BE2C (cell line): ENCODE measurements at regions not wholly inside any gene's neighbourhood (a gene's known extent, or its start where the extent isn't known, plus 50 kb on each side); places are given as distances from the start of the nearest gene placed in this dataset.

Experiments used
- DNase-seq: peaks from one replicate; pipeline ENCODE4 v3.0.0-alpha.2; 2020
- H3K27me3 ChIP-seq: fragments of 250-450 bp; sonication (Bioruptor Pico); 2 replicates; pipeline ENCODE4 v1.5.1; 2020; ENCODE audit warnings: mild to moderate bottlenecking
- H3K36me3 ChIP-seq: fragments of 250-450 bp; sonication (Bioruptor Pico); 2 replicates; pipeline ENCODE4 v1.5.1; 2020; ENCODE audit warnings: mild to moderate bottlenecking
- H3K4me1 ChIP-seq: fragments of 250-450 bp; sonication (Bioruptor Pico); 2 replicates; pipeline ENCODE4 v1.5.1; 2020
- H3K4me3 ChIP-seq: 2 replicates; pipeline ENCODE4 v1.5.1; 2011; ENCODE audit warnings: low read depth, low read length
- H3K9me3 ChIP-seq: fragments of 250-450 bp; sonication (Bioruptor Pico); 2 replicates; pipeline ENCODE4 v1.5.1; 2020
- CTCF ChIP-seq: IDR thresholded peaks from 2 replicates; pipeline ENCODE4 v1.5.1; 2012; ENCODE audit warnings: mild to moderate bottlenecking, low read depth, low read length

- Histone ChIP-seq H3K36me3 (no peaks in the 10 kb centered on the region), H3K9me3 (no peaks in the 10 kb centered on the region), H3K27me3 (no peaks in the 10 kb centered on the region), H3K4me1 (peaks cover 39% of the 10 kb centered on the region), H3K4me3 (no peak overlapping the region)
- DNase-seq = no peak
- TF ChIP-seq CTCF = no peak
These were observed 213.0 kb downstream of the TRIB2 start for GRCh38 chr2:12929758-12930157.

GRCh38 chr2:12930391-12930790 lies 213.7 kb downstream of the TRIB2 start:
- TF ChIP-seq CTCF = no peak
- no peak overlapping the region for H3K4me3 ChIP-seq
- H3K36me3 ChIP-seq = no peaks in the 10 kb centered on the region
- H3K9me3 ChIP-seq = no peaks in the 10 kb centered on the region
- peaks cover 39% of the 10 kb centered on the region for H3K4me1 ChIP-seq
- DNase-seq = no peak
- no peaks in the 10 kb centered on the region for H3K27me3 ChIP-seq

- Histone ChIP-seq H3K4me3 (no peak overlapping the region), H3K36me3 (no peaks in the 10 kb centered on the region), H3K27me3 (no peaks in the 10 kb centered on the region), H3K4me1 (peaks cover 39% of the 10 kb centered on the region), H3K9me3 (no peaks in the 10 kb centered on the region)
- peak; percentile 96 for TF ChIP-seq CTCF
- peak; percentile 34 for DNase-seq
These were observed 214.6 kb downstream of the TRIB2 start for GRCh38 chr2:12931186-12931844.

GRCh38 chr2:12932192-12932591 lies 215.5 kb downstream of the TRIB2 start:
- TF ChIP-seq CTCF = no peak
- H3K36me3 ChIP-seq = no peaks in the 10 kb centered on the region
- peak; percentile 76 for DNase-seq
- no peak overlapping the region for H3K4me3 ChIP-seq
- no peaks in the 10 kb centered on the region for H3K27me3 ChIP-seq
- no peaks in the 10 kb centered on the region for H3K9me3 ChIP-seq
- peaks cover 39% of the 10 kb centered on the region for H3K4me1 ChIP-seq

- Histone ChIP-seq H3K4me3 (no peak overlapping the region), H3K4me1 (peaks cover 32% of the 10 kb centered on the region), H3K27me3 (no peaks in the 10 kb centered on the region), H3K36me3 (no peaks in the 10 kb centered on the region), H3K9me3 (no peaks in the 10 kb centered on the region)
- no peak for DNase-seq
- TF ChIP-seq CTCF = no peak
These were observed 217.5 kb downstream of the TRIB2 start for GRCh38 chr2:12934146-12934756.

GRCh38 chr2:12935222-12935621 lies 218.5 kb downstream of the TRIB2 start:
- no peaks in the 10 kb centered on the region for H3K9me3 ChIP-seq
- no peak for DNase-seq
- peaks cover 22% of the 10 kb centered on the region for H3K4me1 ChIP-seq
- no peaks in the 10 kb centered on the region for H3K27me3 ChIP-seq
- TF ChIP-seq CTCF = no peak
- no peak overlapping the region for H3K4me3 ChIP-seq
- H3K36me3 ChIP-seq = no peaks in the 10 kb centered on the region
